Uterus (tissue), 2 donors: ENCODE measurements at regions not wholly inside any gene's neighbourhood (a gene's known extent, or its start where the extent isn't known, plus 50 kb on each side); places are given as distances from the start of the nearest gene placed in this dataset.

ENCODE experiments used
- CTCF ChIP-seq, 4 experiments: fragments of 200-600 bp in 2 of 4; fragments of 450-650 bp in 2 of 4; sonication (generic) in 2 of 4; IDR thresholded peaks; one replicate each; pipeline ENCODE4 v1.5.1; 2016 to 2019; ENCODE audit warnings: antibody characterized with exemption in 4 of 4, mild to moderate bottlenecking in 2 of 4, moderate library complexity in 1 of 4
- POLR2A ChIP-seq, 2 donors: fragments of 450-650 bp; IDR thresholded peaks; one replicate each; pipeline ENCODE4 v1.6.1; 2016; ENCODE audit warnings: antibody characterized with exemption in 2 of 2, mild to moderate bottlenecking in 1 of 2, moderate library complexity in 1 of 2

GRCh38 chr3:118838871-118839270 lies 195.8 kb downstream of the IGSF11 start:
- TF ChIP-seq POLR2A (IDR thresholded peaks at IDR 0.05) (no peak), CTCF (IDR thresholded peaks at IDR 0.05) (no peak)
